Small intestine (tissue), 7 donors: ENCODE measurements at regions not wholly inside any gene's neighbourhood (a gene's known extent, or its start where the extent isn't known, plus 50 kb on each side); places are given as distances from the start of the nearest gene placed in this dataset.
"Not testable (repeated sequence)": the region's sequence is repeated elsewhere in the genome, so short reads cannot be mapped to it uniquely, and the experiment has no call there.

Experiments used
- DNase-seq, 2 donors: peaks; one replicate each; pipeline versions ENCODE4 v3.0.0 to v3.0.0-alpha.2; 2013
- FAIRE-seq: peaks from 2 replicates; lab custom pipeline; 2012; peaks lifted over from hg19 to GRCh38; lab: Jason Lieb, UNC
- H3K27ac ChIP-seq, 3 donors: one replicate each; pipeline ENCODE4 v1.5.1; 2013; ENCODE audit warnings: low read length in 2 of 3, mild to moderate bottlenecking in 2 of 3, control low read depth in 1 of 3, inconsistent platforms in 1 of 3, low read depth in 1 of 3, moderate library complexity in 1 of 3
- H3K27me3 ChIP-seq, 3 donors: one replicate each; pipeline ENCODE4 v1.6.1; 2013; ENCODE audit warnings: low read length in 3 of 3, inconsistent platforms in 1 of 3; ENCODE audit not compliant: control insufficient read depth in 3 of 3, insufficient read depth in 3 of 3
- H3K36me3 ChIP-seq, 3 donors: one replicate each; pipeline ENCODE4 v1.6.1; 2013; ENCODE audit warnings: low read length in 3 of 3, inconsistent platforms in 1 of 3, low read depth in 1 of 3, mild to moderate bottlenecking in 1 of 3, moderate library complexity in 1 of 3; ENCODE audit not compliant: control insufficient read depth in 3 of 3, insufficient read depth in 2 of 3
- H3K4me1 ChIP-seq, 3 donors: one replicate each; pipeline ENCODE4 v1.6.1; 2013; ENCODE audit warnings: low read length in 2 of 3, inconsistent platforms in 1 of 3, low read depth in 1 of 3, mild to moderate bottlenecking in 1 of 3, moderate library complexity in 1 of 3; ENCODE audit not compliant: control insufficient read depth in 3 of 3, insufficient read depth in 2 of 3
- H3K4me3 ChIP-seq, 3 donors: one replicate each; pipeline ENCODE4 v1.5.1; 2013; ENCODE audit warnings: low read length in 3 of 3, control low read depth in 1 of 3, inconsistent platforms in 1 of 3, low read depth in 1 of 3, mild to moderate bottlenecking in 1 of 3, moderate library complexity in 1 of 3
- H3K9me3 ChIP-seq, 2 donors: one replicate each; pipeline ENCODE4 v1.6.1; 2013; ENCODE audit warnings: low read depth in 1 of 2, low read length in 1 of 2; ENCODE audit not compliant: control insufficient read depth in 2 of 2, insufficient read depth in 1 of 2
- WGBS, 3 donors: extraction: QIAGEN DNeasy Blood & Tissue Kit; methylation state at CpG; one replicate each; pipeline ENCODE4 v1.1.7; 2013; 5-methylcytosine and 5-hydroxymethylcytosine counted together
- donor health status: healthy with polysubstance abuse.
- donor health status: control.
- donor health status: control.
- donor health status: Bipolar disorder and iron deficiency.
- donor health status: healthy.

GRCh38 chr2:167835290-167835689, 412.1 kb downstream of the STK39 start:
- not testable (repeated sequence) for FAIRE-seq, H3K27ac ChIP-seq, H3K27me3 ChIP-seq, H3K4me3 ChIP-seq, H3K9me3 ChIP-seq, H3K36me3 ChIP-seq, H3K4me1 ChIP-seq, DNase-seq
- WGBS, 3 donors, result 88 to 89% (median 88%) methylated on average over 6 to 8 of the region's 8 CpGs

- no peak for FAIRE-seq
- Histone ChIP-seq H3K9me3 (no peaks in the 10 kb centered on the region), H3K27ac (no peak overlapping the region), H3K27me3 (no peaks in the 10 kb centered on the region), H3K36me3 (no peaks in the 10 kb centered on the region), H3K4me1 (no peaks in the 10 kb centered on the region), H3K4me3 (no peak overlapping the region)
- no peak for DNase-seq
- 92 to 95% (median 94%) methylated on average over 5 of the region's 5 CpGs for WGBS, 3 donors
These were observed 412.7 kb downstream of the STK39 start for GRCh38 chr2:167834707-167835106.

DNA sequence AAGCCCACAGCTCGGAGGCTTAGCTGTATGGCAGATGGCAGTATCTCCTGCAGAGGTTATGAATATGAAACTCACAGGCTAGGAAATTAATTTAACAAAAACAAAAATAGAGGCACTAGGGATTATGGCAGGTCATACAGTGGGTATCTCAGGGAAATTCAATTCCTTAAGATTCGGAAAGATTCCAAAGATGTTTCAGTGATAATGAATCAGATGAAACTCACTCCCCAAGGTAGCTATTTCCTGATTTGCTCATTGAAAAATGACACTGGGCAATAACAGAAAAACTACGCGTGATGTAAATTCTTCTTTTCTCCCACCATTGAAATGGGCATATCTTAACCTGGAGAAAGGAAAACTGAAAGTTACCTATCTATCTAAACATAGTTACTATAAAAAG, 414.1 kb downstream of the STK39 start:
- DNase-seq, result no peak
- H3K27me3 ChIP-seq, result no peaks in the 10 kb centered on the region
- no peak overlapping the region for H3K27ac ChIP-seq
- H3K9me3 ChIP-seq, result no peaks in the 10 kb centered on the region
- no peak for FAIRE-seq
- no peaks in the 10 kb centered on the region for H3K4me1 ChIP-seq
- H3K4me3 ChIP-seq, result no peak overlapping the region
- 58 to 70% (median 64%) methylated on average over 4 of the region's 4 CpGs for whole genome bisulfite sequencing, 3 donors
- no peaks in the 10 kb centered on the region for H3K36me3 ChIP-seq

- no peak for FAIRE-seq
- WGBS, 3 donors, result 29 to 44% (median 42%) methylated on average over 4 of the region's 4 CpGs
- Histone ChIP-seq H3K27ac (no peak overlapping the region), H3K4me1 (no peaks in the 10 kb centered on the region), H3K36me3 (no peaks in the 10 kb centered on the region), H3K9me3 (no peaks in the 10 kb centered on the region), H3K4me3 (no peak overlapping the region), H3K27me3 (no peaks in the 10 kb centered on the region)
- DNase-seq, result no peak
These were observed 414.5 kb downstream of the STK39 start for GRCh38 chr2:167832868-167833287.

DNA sequence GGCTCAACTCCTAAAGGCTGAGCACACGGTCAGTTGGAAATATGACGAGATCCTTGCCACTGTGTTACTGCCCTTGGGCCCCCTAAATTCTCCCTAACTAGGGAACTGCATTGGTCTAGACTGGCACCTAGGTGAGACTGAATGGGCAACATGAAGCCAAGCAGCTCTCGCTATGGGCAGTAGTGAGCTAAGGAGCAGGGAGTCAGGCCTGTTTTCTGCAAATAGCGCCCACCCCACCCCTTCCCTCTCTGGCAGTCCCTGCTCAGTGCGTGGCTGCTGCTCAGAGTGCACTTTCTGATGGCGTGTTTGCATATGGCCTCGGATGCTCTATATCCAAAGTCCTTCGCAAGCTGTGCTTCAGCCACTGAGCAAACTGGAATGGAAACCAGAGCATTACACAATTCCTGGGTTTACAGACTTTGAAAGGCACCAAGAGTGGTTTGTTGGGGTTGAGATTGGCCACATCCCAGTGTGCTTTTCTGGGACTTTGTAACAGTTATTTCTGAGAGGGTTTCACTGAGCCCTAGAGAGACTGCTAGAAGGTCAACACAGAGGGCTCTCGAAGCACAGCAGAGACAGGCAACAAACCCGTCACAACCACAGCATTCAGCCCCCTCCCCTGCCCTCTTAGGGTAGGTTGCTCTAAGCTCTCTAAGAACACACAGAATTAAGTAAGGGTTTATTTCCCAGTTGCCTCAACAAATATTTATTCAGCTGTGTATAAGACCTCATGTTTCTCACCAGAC, 419.9 kb downstream of the STK39 start:
- Histone ChIP-seq H3K4me1 (no peaks in the 10 kb centered on the region), H3K9me3 (no peaks in the 10 kb centered on the region), H3K27ac (no peak overlapping the region), H3K27me3 (no peaks in the 10 kb centered on the region), H3K36me3 (no peaks in the 10 kb centered on the region), H3K4me3 (no peak overlapping the region)
- FAIRE-seq (no peak), DNase-seq (no peak)
- WGBS, 3 donors, result 75 to 87% (median 80%) methylated on average over 10 of the region's 10 CpGs

- Histone ChIP-seq H3K9me3 (no peaks in the 10 kb centered on the region), H3K4me3 (no peak overlapping the region), H3K36me3 (no peaks in the 10 kb centered on the region), H3K27ac (no peak overlapping the region), H3K27me3 (no peaks in the 10 kb centered on the region), H3K4me1 (no peaks in the 10 kb centered on the region)
- DNase-seq (no peak), FAIRE-seq (no peak)
- 16 to 50% (median 31%) methylated on average over 3 of the region's 3 CpGs for WGBS, 3 donors
These were observed 420.5 kb downstream of the STK39 start for GRCh38 chr2:167826906-167827305.

DNA sequence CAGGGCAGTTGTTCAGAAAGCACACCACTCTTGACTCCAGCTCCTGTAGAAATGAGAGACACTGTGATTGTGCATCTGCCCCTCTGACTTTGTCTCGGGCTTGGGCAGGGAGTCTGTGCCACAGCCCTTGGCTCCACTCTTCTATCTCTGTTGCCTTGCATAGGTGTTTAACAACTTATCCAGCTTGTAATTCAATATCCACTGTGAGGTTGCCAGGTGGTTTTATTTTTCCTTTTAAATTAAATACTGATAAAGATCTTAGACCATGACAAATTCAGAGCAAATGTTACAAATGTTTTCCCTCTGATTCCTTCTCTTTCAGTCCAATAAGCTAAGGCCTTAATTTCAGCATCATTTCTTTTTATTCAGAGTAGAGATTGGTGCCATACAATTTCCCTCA, 421.7 kb downstream of the STK39 start:
- whole genome bisulfite sequencing, 3 donors, result 76 to 96% (median 82%) methylated on average over 1 of the region's 1 CpG

DNA sequence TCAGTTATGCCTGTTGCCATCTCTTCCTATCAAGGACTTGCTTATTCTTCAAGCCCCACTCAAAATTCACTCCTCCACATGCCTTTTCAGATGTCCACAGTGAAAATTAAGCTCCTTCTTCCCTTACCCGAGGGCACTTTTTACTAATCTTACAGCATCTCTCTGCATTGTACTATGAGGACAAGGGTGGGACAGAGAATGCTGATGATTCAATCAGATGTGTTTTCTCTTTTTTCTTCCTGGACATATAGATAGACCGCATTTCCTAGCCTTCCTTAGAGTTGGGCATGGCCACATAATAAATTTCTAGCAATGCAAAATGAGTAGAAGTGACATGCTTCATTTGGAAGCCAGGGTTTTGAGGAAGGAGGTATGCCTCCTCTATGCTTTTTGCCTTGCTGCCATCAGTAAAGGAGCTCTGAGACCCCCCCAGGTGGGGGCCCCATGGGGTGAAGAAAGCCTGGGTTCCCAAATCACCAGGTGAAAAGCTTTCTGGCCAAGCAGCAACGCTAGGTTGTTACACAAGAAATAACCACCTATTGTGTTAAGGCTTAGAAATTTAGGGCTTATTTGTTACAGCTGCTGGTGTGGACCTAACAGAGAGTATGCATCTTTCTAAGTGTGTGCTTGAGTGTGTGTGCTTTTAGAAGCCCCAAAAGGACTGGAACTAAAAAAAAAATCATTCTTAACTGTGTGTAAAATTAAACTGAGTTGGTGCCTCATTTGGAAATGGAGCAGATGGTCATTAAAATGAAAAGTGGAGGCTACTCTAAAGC, 424.5 kb downstream of the STK39 start:
- Histone ChIP-seq H3K36me3 (no peaks in the 10 kb centered on the region), H3K9me3 (peaks cover 0 to 2% of the 10 kb centered on the region in 2 donors), H3K27ac (no peak overlapping the region), H3K4me1 (no peaks in the 10 kb centered on the region), H3K27me3 (no peaks in the 10 kb centered on the region), H3K4me3 (no peak overlapping the region)
- no peak for FAIRE-seq
- WGBS, 3 donors, result 90 to 92% (median 92%) methylated on average over 3 of the region's 3 CpGs
- DNase-seq, result no peak

More for the DNA sequence above, 421.7 kb downstream of the STK39 start:
- Histone ChIP-seq H3K4me3 (no peak overlapping the region), H3K36me3 (no peaks in the 10 kb centered on the region), H3K27ac (no peak overlapping the region), H3K27me3 (no peaks in the 10 kb centered on the region), H3K4me1 (no peaks in the 10 kb centered on the region), H3K9me3 (no peaks in the 10 kb centered on the region)
- no peak for DNase-seq
- no peak for FAIRE-seq
